ENCODE measurements at regions not wholly inside any gene's neighbourhood (a gene's known extent, or its start where the extent isn't known, plus 50 kb on each side); places are given as distances from the start of the nearest gene placed in this dataset.

DNA sequence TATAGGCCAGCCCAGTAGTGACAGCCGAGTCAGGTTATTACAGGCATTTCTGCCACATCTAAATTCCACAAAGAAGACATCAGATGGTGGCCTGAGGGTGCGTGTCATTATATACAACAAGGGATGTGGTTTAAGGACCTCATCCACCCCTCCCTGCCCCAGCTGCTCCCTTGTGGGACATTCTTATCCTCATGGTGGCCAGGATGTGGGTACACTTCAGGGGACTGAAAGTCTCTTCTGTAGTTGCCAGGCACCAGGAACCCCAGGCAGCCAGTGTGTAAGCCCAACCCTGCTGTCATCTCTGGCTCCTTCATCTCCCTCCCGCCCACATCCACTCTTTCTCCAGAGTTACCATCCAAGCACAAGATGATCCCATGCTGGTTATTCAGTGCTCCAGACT is 224.9 kb upstream of the TOPAZ1 start (continued):
- TF ChIP-seq, protein P1, sequence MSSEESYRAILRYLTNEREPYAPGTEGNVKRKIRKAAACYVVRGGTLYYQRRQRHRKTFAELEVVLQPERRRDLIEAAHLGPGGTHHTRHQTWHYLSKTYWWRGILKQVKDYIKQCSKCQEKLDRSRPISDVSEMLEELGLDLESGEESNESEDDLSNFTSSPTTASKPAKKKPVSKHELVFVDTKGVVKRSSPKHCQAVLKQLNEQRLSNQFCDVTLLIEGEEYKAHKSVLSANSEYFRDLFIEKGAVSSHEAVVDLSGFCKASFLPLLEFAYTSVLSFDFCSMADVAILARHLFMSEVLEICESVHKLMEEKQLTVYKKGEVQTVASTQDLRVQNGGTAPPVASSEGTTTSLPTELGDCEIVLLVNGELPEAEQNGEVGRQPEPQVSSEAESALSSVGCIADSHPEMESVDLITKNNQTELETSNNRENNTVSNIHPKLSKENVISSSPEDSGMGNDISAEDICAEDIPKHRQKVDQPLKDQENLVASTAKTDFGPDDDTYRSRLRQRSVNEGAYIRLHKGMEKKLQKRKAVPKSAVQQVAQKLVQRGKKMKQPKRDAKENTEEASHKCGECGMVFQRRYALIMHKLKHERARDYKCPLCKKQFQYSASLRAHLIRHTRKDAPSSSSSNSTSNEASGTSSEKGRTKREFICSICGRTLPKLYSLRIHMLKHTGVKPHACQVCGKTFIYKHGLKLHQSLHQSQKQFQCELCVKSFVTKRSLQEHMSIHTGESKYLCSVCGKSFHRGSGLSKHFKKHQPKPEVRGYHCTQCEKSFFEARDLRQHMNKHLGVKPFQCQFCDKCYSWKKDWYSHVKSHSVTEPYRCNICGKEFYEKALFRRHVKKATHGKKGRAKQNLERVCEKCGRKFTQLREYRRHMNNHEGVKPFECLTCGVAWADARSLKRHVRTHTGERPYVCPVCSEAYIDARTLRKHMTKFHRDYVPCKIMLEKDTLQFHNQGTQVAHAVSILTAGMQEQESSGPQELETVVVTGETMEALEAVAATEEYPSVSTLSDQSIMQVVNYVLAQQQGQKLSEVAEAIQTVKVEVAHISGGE (CRISPR knock-in tag; IDR thresholded peaks at IDR 0.05) = no peak
- TF ChIP-seq ZNF207 (IDR thresholded peaks at IDR 0.05; ENCODE audit: borderline replicate concordance) (no peak), NR2F1 (conservative IDR thresholded peaks at IDR 0.05) (no peak), ZNF622 (IDR thresholded peaks at IDR 0.05) (no peak)
- TF ChIP-seq, protein P2, sequence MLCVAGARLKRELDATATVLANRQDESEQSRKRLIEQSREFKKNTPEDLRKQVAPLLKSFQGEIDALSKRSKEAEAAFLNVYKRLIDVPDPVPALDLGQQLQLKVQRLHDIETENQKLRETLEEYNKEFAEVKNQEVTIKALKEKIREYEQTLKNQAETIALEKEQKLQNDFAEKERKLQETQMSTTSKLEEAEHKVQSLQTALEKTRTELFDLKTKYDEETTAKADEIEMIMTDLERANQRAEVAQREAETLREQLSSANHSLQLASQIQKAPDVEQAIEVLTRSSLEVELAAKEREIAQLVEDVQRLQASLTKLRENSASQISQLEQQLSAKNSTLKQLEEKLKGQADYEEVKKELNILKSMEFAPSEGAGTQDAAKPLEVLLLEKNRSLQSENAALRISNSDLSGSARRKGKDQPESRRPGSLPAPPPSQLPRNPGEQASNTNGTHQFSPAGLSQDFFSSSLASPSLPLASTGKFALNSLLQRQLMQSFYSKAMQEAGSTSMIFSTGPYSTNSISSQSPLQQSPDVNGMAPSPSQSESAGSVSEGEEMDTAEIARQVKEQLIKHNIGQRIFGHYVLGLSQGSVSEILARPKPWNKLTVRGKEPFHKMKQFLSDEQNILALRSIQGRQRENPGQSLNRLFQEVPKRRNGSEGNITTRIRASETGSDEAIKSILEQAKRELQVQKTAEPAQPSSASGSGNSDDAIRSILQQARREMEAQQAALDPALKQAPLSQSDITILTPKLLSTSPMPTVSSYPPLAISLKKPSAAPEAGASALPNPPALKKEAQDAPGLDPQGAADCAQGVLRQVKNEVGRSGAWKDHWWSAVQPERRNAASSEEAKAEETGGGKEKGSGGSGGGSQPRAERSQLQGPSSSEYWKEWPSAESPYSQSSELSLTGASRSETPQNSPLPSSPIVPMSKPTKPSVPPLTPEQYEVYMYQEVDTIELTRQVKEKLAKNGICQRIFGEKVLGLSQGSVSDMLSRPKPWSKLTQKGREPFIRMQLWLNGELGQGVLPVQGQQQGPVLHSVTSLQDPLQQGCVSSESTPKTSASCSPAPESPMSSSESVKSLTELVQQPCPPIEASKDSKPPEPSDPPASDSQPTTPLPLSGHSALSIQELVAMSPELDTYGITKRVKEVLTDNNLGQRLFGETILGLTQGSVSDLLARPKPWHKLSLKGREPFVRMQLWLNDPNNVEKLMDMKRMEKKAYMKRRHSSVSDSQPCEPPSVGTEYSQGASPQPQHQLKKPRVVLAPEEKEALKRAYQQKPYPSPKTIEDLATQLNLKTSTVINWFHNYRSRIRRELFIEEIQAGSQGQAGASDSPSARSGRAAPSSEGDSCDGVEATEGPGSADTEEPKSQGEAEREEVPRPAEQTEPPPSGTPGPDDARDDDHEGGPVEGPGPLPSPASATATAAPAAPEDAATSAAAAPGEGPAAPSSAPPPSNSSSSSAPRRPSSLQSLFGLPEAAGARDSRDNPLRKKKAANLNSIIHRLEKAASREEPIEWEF (IDR thresholded peaks at IDR 0.05; ENCODE audit: insufficient replicate concordance, low read depth, low read length) = no peak
